GM19463 (cell line): ENCODE measurements at regions not wholly inside any gene's neighbourhood (a gene's known extent, or its start where the extent isn't known, plus 50 kb on each side); places are given as distances from the start of the nearest gene placed in this dataset.

Experiments used
- ATAC-seq: cut with Tn5 transposase; IDR thresholded peaks from one replicate; pipeline ENCODE4 v1.9.1; 2021; ENCODE audit warnings: mild to moderate bottlenecking, moderate library complexity; ENCODE audit not compliant: unreplicated experiment

GRCh38 chr16:16774389-16774788 lies 395.4 kb downstream of the NPIPA7 start:
- ATAC-seq = no peak

GRCh38 chr16:16778332-16778731 lies 399.4 kb downstream of the NPIPA7 start:
- no peak for ATAC-seq

- no peak for ATAC-seq
These were observed 401.6 kb downstream of the NPIPA7 start for GRCh38 chr16:16780588-16780987.

GRCh38 chr16:16782153-16782552 lies 403.2 kb downstream of the NPIPA7 start:
- no peak for ATAC-seq

GRCh38 chr16:16788004-16788403 lies 409.1 kb downstream of the NPIPA7 start:
- no peak for ATAC-seq

GRCh38 chr16:16790597-16790996 lies 411.7 kb downstream of the NPIPA7 start:
- no peak for ATAC-seq

- no peak for ATAC-seq
These were observed 412.1 kb downstream of the NPIPA7 start for GRCh38 chr16:16791051-16791450.

GRCh38 chr16:16797239-16797638 lies 418.3 kb downstream of the NPIPA7 start:
- ATAC-seq = no peak

GRCh38 chr16:16798504-16798903 lies 419.6 kb downstream of the NPIPA7 start:
- no peak for ATAC-seq

GRCh38 chr16:16805809-16806208 lies 426.9 kb downstream of the NPIPA7 start:
- no peak for ATAC-seq

GRCh38 chr16:16815641-16816040 lies 436.7 kb downstream of the NPIPA7 start:
- no peak for ATAC-seq

- ATAC-seq = no peak
These were observed 438.3 kb downstream of the NPIPA7 start for GRCh38 chr16:16817196-16817595.

GRCh38 chr16:16821261-16821660 lies 442.3 kb downstream of the NPIPA7 start:
- ATAC-seq = no peak

GRCh38 chr16:16828913-16829398 lies 450.0 kb downstream of the NPIPA7 start:
- ATAC-seq = no peak

GRCh38 chr16:16830401-16830800 lies 451.5 kb downstream of the NPIPA7 start:
- ATAC-seq = no peak

GRCh38 chr16:16830973-16831372 lies 452.0 kb downstream of the NPIPA7 start:
- no peak for ATAC-seq

- ATAC-seq = no peak
These were observed 454.2 kb downstream of the NPIPA7 start for GRCh38 chr16:16833165-16833564.

GRCh38 chr16:16850274-16850673 lies 471.3 kb downstream of the NPIPA7 start:
- no peak for ATAC-seq

GRCh38 chr16:16857012-16857411 lies 478.1 kb downstream of the NPIPA7 start:
- no peak for ATAC-seq

- no peak for ATAC-seq
These were observed 478.8 kb downstream of the NPIPA7 start for GRCh38 chr16:16857603-16858283.

- ATAC-seq = no peak
These were observed 482.6 kb downstream of the NPIPA7 start for GRCh38 chr16:16861546-16861945.

GRCh38 chr16:16863672-16864071 lies 484.7 kb downstream of the NPIPA7 start:
- ATAC-seq = no peak

GRCh38 chr16:16864536-16864935 lies 485.6 kb downstream of the NPIPA7 start:
- no peak for ATAC-seq
